HG02759 (cell line): ENCODE measurements at regions not wholly inside any gene's neighbourhood (a gene's known extent, or its start where the extent isn't known, plus 50 kb on each side); places are given as distances from the start of the nearest gene placed in this dataset.
"Not testable (repeated sequence)": the region's sequence is repeated elsewhere in the genome, so short reads cannot be mapped to it uniquely, and the experiment has no call there.

Experiments used
- ATAC-seq: cut with Tn5 transposase; IDR thresholded peaks from one replicate; pipeline ENCODE4 v1.9.1; 2021; ENCODE audit warnings: mild to moderate bottlenecking, moderate library complexity; ENCODE audit not compliant: unreplicated experiment

DNA sequence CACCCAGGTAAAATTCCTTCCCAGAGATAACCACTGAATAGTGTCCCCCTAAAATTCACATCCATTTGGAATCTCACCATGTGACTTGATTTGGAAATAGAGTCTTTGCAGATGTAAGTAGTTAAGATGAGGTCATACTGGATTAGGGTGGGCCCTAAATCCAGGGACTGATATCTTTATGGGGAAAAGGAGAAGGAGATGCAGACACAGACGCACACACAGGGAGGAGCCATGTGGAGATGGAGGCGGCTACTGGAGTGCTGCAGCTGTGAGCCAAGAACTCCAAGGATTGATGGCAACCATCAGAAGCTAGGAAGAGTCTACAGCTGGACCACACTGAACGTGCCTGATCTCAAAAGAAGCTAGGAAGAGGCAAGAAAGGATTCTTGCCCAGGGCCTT, 96.6 kb upstream of the SRD5A3 start:
- no peak for ATAC-seq

DNA sequence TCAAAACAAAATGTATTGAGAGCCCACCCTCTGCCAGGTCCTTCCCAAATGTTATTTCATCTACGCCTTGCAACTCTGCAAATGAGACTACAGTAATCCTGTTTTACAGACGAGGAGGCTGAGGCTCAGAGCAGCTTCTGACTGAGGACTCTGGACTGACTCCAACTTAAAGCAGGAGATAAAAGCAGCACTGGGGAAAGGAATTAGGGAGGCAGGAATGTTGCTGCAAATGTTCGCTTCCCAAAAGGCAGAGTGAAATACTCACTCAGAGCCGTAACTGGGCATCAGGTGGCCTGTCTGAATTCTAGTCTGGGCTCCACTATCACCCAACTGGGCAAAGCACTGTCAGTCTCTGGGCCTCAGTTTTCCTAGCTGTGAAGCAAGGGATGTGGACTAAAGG, 94.7 kb upstream of the SRD5A3 start:
- no peak for ATAC-seq

DNA sequence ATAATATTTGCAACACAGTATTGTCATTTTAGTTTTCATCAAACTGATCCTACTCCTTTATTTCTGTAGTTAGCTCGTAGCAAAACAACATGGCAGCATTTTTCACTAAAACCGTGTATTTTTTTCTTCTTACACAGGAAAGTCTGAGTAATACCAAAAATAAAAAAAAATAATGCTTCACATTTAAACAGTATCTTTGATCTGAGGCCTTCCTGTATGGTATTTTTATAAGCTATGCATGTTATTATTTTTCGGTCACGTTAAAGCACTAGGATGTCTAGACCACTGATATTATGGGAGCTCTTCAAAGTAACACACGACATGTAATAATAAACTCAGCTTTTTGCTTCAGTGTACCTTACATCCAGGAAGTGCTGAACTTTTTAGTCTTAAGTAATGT, 94.1 kb upstream of the SRD5A3 start:
- ATAC-seq = no peak

DNA sequence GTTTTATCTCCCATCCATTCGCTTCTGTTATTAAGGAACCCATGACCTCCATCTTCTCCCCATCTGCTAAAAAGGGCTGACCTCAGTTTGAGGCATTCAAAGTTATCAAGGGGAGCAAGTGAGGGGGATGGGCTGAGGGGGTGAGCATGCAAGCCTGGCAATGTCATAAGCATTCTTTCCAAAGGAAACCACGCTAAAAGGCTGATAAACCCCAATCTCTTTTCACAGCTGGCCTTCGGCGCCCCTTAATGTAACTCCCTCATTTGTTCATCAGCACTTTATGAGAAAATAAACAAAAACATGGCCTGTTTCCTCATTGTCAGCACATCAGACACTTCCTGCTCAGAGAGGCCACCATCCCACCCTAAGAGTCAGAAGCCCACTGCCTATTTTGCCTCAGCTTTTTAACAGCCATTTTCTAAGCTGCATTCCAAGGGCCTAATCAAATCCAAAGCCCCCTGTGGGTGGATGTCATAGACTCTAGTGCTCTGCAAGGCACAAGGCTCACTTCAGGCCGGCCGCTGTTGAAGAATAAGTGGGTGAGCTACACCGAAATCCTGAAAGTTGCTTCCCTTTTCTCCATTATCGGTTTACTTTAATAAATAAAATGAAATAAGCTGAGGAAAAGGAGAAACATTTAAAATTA, 92.0 kb upstream of the SRD5A3 start:
- no peak for ATAC-seq

DNA sequence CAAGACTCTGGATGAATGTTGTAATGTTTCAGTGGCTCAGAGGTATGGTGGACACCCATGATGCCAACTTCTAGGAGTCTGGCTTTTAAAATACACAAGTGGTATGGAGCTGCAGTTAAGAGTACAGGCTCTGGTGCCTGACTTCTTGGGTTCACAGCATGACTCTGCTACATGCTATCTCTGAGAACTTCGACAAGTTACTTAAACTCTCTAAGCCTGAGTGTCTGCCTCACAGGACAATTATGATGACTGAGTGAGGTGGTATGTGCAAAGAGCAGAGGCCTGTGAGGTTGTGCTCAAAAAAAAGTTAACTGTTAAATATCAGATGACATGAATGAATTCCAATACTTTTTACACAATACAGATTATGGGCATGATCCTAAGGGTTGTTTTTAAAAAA, 90.9 kb upstream of the SRD5A3 start:
- ATAC-seq = no peak

DNA sequence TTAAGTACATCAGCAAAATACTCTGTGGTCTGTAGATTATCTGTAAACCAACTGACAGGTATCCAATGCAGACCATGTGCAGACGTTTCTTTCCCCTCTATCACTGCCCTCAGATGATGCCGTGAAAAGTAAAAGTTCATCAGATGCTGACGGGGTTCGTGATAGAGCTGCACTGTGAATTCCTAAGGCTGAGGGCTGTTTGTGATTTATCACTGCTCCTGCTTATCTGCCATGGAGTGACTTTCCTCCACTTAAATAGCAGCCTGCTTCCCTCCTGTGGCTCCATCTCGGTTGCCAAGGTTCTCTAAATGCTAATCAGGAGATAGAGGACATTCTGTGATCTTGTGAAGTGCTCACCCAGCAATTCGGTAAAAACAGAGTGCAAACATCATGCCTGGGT, 89.3 kb upstream of the SRD5A3 start:
- ATAC-seq = no peak

DNA sequence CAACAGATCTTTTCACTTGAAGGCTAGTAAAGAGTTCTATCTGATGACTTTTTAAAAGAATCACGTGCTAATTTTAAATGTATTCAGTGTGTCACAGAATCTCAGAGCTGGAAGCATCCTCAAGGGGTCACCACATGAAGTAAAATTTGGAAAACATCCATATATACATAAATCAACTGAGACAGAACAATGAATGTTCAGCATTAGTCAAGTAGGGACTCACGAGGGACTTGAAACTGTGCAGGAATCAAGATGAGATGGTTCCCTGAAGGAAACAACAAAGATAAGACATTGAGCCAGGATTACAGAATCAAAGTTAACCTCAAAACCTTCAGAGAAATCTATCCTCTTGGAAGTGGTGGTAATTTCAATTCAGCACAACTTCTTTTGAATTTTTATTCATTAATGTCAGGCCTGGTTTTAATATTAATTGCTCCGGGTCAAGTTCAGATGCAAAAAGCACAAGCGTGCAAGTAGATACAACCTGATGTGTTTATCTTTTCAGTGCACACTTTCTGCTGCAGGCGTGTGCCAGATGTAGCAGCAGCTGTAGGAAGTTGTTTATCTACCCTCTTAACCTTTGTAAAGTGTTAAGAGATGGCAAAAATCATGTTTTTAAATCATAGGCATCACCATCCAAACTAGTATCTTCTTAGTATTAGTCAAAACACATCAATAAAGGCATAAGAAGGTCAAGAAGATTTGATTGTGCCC, 87.7 kb upstream of the SRD5A3 start:
- no peak for ATAC-seq

DNA sequence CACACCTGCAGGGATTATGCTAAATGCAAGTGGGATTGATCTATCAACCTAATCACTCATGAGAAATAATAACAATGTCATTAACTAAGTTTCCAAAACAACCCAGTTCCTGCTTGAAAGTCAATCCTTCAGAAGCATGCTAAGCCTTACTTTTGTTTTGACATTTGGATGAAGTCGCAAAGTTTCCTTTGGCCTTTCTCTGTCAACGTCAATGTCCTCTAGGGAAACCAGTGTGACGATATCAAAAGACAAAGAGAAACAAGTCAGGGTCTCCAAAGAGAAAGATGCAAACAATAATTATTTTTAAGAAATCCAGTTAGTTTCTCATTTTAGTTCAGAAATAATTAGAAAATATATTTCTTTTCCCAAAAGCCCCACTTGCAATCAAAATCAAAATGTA, 86.7 kb upstream of the SRD5A3 start:
- no peak for ATAC-seq

DNA sequence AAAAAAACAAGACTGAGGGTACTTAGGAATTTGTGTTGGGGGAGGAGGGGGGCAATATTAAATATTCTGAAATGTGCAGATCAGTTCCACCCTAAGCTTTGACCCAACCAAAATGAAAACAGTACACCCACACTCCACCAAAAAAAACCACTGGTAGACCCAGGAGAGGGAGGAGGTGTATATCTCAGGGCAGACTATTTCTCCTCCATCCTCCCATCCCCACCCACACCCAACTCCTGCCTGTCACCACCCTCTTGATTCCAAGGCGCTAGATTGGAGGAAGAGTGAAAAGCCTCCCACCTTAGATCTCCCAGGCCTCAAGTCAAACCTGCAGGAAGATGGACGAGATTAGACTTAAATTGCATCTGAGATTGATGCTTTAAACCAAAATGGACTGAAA, 76.6 kb upstream of the SRD5A3 start:
- no peak for ATAC-seq

DNA sequence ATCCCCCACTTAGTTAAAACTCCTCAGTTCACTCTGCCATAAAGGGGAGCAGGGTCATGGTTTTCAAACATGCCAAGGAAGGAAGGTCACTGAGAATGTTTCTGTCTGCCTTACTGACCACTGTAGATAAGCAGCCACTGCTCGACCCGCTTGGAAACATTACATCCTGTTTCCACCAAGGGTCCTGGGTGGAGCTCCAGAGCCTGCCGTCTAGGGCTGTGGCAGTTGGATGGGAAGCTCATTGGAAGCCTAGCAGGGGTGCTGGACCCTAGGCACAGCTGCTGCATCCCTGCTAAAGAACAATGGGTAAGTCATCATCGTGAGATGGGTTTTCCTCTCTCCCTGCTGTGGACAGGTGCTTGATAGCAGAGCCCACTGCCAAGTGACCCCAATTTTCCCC, 76.0 kb upstream of the SRD5A3 start:
- ATAC-seq = no peak

DNA sequence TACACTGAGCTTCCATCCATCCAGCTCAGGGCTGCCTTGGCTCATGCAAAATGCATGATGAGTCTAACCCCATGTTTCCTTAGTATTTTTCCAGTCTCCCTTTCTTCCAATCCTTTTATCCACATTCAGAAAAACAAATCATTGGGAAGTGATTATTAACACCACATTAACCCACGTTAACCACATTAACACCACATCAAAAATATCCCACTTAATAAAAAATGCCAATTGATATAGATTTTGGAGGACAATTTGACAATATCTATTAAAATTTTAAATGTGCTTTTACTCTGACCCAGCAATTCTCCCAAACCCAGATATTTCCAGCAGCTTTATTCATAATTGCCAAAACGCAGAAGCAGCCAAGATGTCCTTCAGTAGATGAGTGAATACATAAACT, 75.6 kb upstream of the SRD5A3 start:
- ATAC-seq = no peak

DNA sequence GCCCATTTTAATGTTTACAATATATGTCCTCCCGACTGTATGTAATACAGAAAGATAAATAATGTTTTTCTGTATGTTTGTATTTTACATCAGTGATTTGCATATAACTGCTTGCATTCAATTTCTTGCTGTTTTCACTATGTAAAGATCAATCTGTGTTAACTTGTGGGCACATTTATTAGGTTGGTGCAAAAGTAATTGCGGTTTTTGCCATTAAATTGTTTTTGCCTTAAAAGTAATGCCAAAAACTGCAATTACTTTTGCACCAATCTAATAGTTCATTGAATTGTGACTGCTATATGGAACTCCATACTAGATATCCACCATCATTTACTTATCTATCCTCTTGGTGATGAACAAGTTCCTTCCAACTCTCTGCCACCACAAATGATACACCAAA, 73.9 kb upstream of the SRD5A3 start:
- no peak for ATAC-seq

DNA sequence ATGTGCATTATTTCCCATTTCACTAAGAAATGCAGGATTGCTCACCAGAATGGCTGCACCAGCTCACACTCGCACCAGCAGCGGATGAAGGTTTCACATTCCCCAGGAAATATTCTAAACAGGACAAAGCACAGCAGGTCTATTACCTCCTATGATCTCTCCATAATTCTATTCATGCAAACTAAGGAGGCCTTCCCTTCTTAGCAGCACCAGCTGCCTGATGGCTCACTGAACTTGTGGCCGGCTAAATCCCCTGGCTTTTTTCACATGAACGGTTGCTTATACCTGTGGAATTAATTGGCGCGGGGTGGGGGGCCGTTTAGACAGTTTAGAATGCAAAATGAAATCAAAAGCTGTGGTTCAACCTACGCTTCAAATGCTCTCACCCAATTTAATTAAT, 73.5 kb upstream of the SRD5A3 start:
- ATAC-seq = no peak

DNA sequence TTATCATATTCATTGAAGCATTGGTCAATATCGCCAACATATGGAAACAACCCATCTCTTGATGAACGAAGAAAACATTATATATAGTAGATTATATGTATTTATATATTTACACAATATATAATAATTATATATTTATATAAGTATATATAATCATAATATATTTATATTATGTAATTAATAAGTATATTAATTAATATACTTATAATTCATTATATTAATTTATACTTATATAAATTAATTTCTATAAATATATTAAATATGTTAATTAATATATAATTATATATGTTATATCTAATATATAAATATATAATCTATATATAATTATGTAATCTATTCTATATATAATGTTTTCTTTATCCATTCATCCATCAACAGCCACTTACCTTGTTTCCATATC, 69.0 kb upstream of the SRD5A3 start:
- no peak for ATAC-seq

DNA sequence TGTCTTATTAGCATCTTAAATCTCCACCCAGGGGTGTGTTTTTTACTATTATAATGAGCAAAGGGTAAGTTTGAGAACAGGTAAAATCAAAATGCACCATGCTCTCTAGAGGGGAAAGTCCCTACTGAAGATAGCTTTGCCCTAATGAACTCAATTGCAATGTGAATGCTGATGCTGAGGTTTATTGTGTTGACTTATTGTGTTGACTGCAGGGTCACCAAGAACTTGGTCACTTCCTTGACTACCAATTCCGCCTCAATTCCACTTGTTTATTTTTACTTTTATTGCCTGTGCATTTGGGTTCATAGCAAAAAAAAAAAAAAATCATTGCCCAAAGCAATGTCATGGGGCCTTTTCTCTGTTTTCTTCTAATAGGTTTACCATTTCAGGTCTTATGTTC, 67.7 kb upstream of the SRD5A3 start:
- ATAC-seq = no peak

DNA sequence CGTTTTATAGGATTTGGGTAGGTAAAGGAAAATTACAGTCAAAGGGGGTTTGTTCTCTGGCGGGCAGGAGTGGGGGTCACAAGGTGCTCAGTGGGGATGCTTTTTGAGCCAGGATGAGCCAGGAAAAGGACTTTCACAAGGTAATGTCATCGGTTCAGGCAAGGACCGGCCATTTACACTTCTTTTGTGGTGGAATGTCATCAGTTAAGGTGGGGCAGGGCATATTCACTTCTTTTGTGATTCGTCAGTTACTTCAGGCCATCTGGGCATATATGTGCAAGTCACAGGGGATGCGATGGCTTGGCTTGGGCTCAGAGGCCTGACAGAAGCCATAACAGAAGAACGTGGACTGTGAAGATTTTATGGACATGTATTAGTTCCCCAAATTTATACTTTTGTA, 65.6 kb upstream of the SRD5A3 start:
- not testable (repeated sequence) for ATAC-seq

DNA sequence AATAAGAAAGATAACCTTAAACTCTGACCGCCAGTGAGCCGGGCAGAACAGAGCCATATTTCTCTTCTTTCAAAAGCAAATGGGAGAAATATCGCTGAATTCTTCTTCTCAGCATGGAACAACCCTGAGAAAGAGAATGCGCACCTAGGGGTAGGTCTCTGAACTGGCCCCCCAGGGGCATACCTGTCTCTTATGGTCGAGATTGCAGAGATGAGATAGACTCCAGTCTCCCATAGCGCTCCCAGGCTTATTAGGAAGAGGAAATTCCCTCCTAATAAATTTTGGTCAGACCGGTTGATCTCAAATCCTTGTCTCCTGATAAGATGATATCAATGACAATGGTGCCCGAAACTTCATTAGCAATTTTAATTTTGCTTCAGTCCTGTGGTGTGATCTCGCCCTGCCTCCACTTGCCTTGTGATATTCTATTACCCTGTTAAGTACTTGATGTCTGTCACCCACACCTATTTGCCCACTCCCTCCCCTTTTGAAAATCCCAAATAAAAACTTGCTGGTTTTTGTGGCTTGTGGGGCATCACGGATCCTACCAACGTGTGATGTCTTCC, 64.8 kb upstream of the SRD5A3 start:
- not testable (repeated sequence) for ATAC-seq

DNA sequence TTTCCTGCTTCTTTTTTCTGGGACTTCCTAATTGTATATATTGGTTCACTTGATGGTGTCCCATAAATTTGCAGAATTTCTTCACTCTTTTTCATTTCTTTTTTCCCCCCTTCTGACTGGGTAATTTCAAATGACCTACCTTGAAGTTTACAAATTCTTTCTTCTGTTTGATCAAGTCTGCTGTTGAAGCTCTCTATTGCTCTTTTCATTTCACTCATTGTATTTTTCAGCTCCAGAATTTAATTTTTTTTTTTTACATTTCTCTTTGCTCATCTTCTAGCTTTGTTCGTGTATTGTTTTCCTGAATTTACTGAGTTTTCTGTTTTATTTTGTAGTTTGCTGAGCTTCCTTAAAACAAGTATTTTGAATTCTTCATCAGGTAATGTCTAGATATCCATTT, 61.7 kb upstream of the SRD5A3 start:
- no peak for ATAC-seq

DNA sequence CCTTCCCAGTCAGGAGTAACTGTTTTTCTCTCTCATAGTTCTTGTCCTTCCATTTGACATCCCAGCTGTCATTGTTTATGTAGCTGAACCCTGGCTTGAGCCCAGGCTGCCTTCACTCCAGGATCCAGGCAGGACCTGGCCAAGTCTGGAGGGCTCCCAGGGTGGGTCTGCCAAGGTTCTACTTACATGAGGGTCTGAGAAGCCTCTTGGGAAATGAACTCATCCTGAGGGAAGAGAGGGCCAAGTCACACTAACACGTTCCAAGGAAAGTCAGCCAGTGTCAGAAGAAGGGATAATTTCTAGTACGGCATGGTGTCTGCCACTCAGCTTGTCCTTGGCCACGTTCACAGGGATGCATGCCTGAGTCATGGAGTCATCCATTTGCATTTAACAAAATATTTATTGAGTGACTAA, 54.8 kb upstream of the SRD5A3 start:
- ATAC-seq = no peak

DNA sequence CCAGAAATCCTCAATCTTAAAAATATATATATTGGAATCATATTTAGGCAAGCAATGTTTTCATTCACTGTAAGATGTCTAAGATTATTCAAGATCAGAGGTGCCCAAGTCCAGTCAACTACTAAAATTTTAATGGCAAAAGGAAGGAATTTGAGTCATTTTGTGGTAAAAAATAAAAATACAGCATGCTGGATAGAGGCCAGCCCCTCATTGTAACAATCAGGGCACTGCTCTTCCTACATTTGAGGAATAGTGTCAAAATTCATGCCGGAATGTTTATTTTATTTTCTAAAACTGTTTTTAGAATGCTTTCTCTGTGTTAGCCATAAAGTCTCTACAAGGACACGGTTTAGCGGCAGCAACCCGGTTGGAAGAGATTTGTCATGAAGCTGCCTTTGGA, 49.9 kb upstream of the SRD5A3 start:
- no peak for ATAC-seq
